Mesenchymal stem cell (in vitro differentiated cells and primary cell): ENCODE measurements at regions not wholly inside any gene's neighbourhood (a gene's known extent, or its start where the extent isn't known, plus 50 kb on each side); places are given as distances from the start of the nearest gene placed in this dataset.

ENCODE experiments used
- DNase-seq: peaks from one replicate; pipeline ENCODE4 v3.0.0-alpha.2; 2013
- H2AFZ ChIP-seq: one replicate; pipeline ENCODE4 v1.6.1; 2013; ENCODE audit warnings: low read depth, mild to moderate bottlenecking, control low read depth, inconsistent platforms, low read length, moderate library complexity
- H2AK5ac ChIP-seq: 2 replicates; pipeline ENCODE4 v1.6.1; 2013; ENCODE audit warnings: low read length, moderate library complexity, mild to moderate bottlenecking, inconsistent platforms; ENCODE audit not compliant: severe bottlenecking
- H2BK120ac ChIP-seq: one replicate; pipeline ENCODE4 v1.6.1; 2013; ENCODE audit warnings: low read depth, mild to moderate bottlenecking, inconsistent platforms, low read length, moderate library complexity
- H2BK12ac ChIP-seq, 2 experiments: one replicate each; pipeline ENCODE4 v1.6.1; 2013; ENCODE audit warnings: inconsistent platforms in 2 of 2, low read length in 2 of 2, mild to moderate bottlenecking in 2 of 2, moderate library complexity in 2 of 2, control low read depth in 1 of 2
- H2BK15ac ChIP-seq: one replicate; pipeline ENCODE4 v1.6.1; 2013; ENCODE audit warnings: mild to moderate bottlenecking, low read depth, inconsistent platforms; ENCODE audit not compliant: poor library complexity, severe bottlenecking
- H2BK5ac ChIP-seq: 2 replicates; pipeline ENCODE4 v1.6.1; 2013; ENCODE audit warnings: low read depth, mild to moderate bottlenecking, low read length, control low read depth, inconsistent platforms; ENCODE audit not compliant: poor library complexity, severe bottlenecking
- H3K14ac ChIP-seq, 2 experiments: one replicate each; pipeline ENCODE4 v1.6.1; 2013; ENCODE audit warnings: inconsistent platforms in 2 of 2, low read length in 2 of 2, control low read depth in 1 of 2, mild to moderate bottlenecking in 1 of 2, moderate library complexity in 1 of 2
- H3K18ac ChIP-seq, 2 experiments: one replicate each; pipeline ENCODE4 v1.6.1; 2013; ENCODE audit warnings: inconsistent platforms in 2 of 2, low read length in 2 of 2, control low read depth in 1 of 2, low read depth in 1 of 2, mild to moderate bottlenecking in 1 of 2
- H3K23ac ChIP-seq, 2 experiments: one replicate each; pipeline ENCODE4 v1.6.1; 2013; ENCODE audit warnings: inconsistent platforms in 2 of 2, low read length in 2 of 2, mild to moderate bottlenecking in 2 of 2, moderate library complexity in 2 of 2, control low read depth in 1 of 2
- H3K27ac ChIP-seq: 2 replicates; pipeline ENCODE4 v1.5.1; 2013; ENCODE audit warnings: mild to moderate bottlenecking, moderate library complexity, low read length, control low read depth, inconsistent platforms; ENCODE audit not compliant: poor library complexity, severe bottlenecking
- H3K27me3 ChIP-seq, 2 experiments: 2 replicates each; pipeline versions ENCODE4 v1.6.1 to v1.7.0; 2013; ENCODE audit warnings: low read length in 2 of 2, mild to moderate bottlenecking in 2 of 2, moderate library complexity in 2 of 2, control low read depth in 1 of 2, inconsistent platforms in 1 of 2; ENCODE audit not compliant: control insufficient read depth in 1 of 2, insufficient read depth in 1 of 2
- H3K36me3 ChIP-seq, 2 experiments: 2 replicates each; pipeline versions ENCODE4 v1.6.1 to v1.7.0; 2013; ENCODE audit warnings: low read length in 2 of 2, control low read depth in 1 of 2, inconsistent platforms in 1 of 2, low read depth in 1 of 2, mild to moderate bottlenecking in 1 of 2; ENCODE audit not compliant: insufficient read depth in 2 of 2, control insufficient read depth in 1 of 2
- H3K4ac ChIP-seq, 2 experiments: one replicate each; pipeline ENCODE4 v1.6.1; 2013; ENCODE audit warnings: inconsistent platforms in 2 of 2, low read length in 2 of 2, mild to moderate bottlenecking in 2 of 2, moderate library complexity in 2 of 2, control low read depth in 1 of 2, low read depth in 1 of 2
- H3K4me1 ChIP-seq: 2 replicates; pipeline ENCODE4 v1.6.1; 2013; ENCODE audit warnings: low read depth, low read length, control low read depth; ENCODE audit not compliant: control insufficient read depth, insufficient read depth
- H3K4me2 ChIP-seq: 2 replicates; pipeline ENCODE4 v1.6.1; 2013; ENCODE audit warnings: low read length, mild to moderate bottlenecking, inconsistent platforms; ENCODE audit not compliant: poor library complexity, severe bottlenecking
- H3K4me3 ChIP-seq, 2 experiments: 2 replicates each; pipeline versions ENCODE4 v1.5.1 to v1.7.0; 2013; ENCODE audit warnings: low read length in 2 of 2, mild to moderate bottlenecking in 2 of 2, control low read depth in 1 of 2, low read depth in 1 of 2; ENCODE audit not compliant: insufficient read depth in 1 of 2
- H3K79me1 ChIP-seq: replicated peaks from 2 replicates; pipeline ENCODE4 v1.6.1; 2013; ENCODE audit warnings: mild to moderate bottlenecking, control low read depth, low read length, inconsistent platforms; ENCODE audit not compliant: poor library complexity, severe bottlenecking
- H3K9ac ChIP-seq: 2 replicates; pipeline ENCODE4 v1.7.0; 2013; ENCODE audit warnings: mild to moderate bottlenecking, low read length, moderate library complexity
- H3K9me3 ChIP-seq: 2 replicates; pipeline ENCODE4 v1.7.0; 2013; ENCODE audit warnings: mild to moderate bottlenecking, low read length; ENCODE audit not compliant: control insufficient read depth
- H4K8ac ChIP-seq: one replicate; pipeline ENCODE4 v1.6.1; 2013; ENCODE audit warnings: inconsistent platforms, mild to moderate bottlenecking, low read length, moderate library complexity
- H4K91ac ChIP-seq: one replicate; pipeline ENCODE4 v1.6.1; 2013; ENCODE audit warnings: mild to moderate bottlenecking, low read length, inconsistent platforms
- WGBS: methylation state at CpG from one replicate; pipeline ENCODE4 v1.1.7; 2013; ENCODE audit warnings: mixed read lengths; 5-methylcytosine and 5-hydroxymethylcytosine counted together

GRCh38 chr2:150312271-150312670 is 175.2 kb downstream of the RND3 start:
- no peak overlapping the region for H3K4me2 ChIP-seq
- H3K4ac ChIP-seq, result no peak overlapping the region
- DNase-seq, result no peak
- H3K4me3 ChIP-seq, result no peak overlapping the region
- H4K91ac ChIP-seq, result no peak overlapping the region
- no peaks in the 10 kb centered on the region for H3K4me1 ChIP-seq
- no peak overlapping the region for H4K8ac ChIP-seq
- no peak overlapping the region for H2BK5ac ChIP-seq
- H3K79me1 ChIP-seq, result no peaks in the 10 kb centered on the region
- H3K27ac ChIP-seq, result no peak overlapping the region
- no peak overlapping the region for H2BK15ac ChIP-seq
- H3K18ac ChIP-seq, result no peak overlapping the region
- H3K36me3 ChIP-seq, result no peaks in the 10 kb centered on the region
- no peak overlapping the region for H2BK12ac ChIP-seq
- H2AK5ac ChIP-seq, result no peak overlapping the region
- no peak overlapping the region for H3K9ac ChIP-seq
- H2BK120ac ChIP-seq, result no peak overlapping the region
- no peaks in the 10 kb centered on the region for H3K27me3 ChIP-seq
- peaks cover 36% of the 10 kb centered on the region for H3K9me3 ChIP-seq
- WGBS, result 100% methylated on average over 1 of the region's 4 CpGs
- H3K23ac ChIP-seq, result no peak overlapping the region
- no peak overlapping the region for H2AFZ ChIP-seq
- no peak overlapping the region for H3K14ac ChIP-seq

- H3K27me3 ChIP-seq, result no peaks in the 10 kb centered on the region
- H2BK120ac ChIP-seq, result no peak overlapping the region
- peak overlapping the region in 1 of 2 experiments; percentile 10 for H3K4ac ChIP-seq
- DNase-seq, result peak; percentile 34
- H2AK5ac ChIP-seq, result no peak overlapping the region
- no peak overlapping the region for H2AFZ ChIP-seq
- peaks cover 36% of the 10 kb centered on the region for H3K9me3 ChIP-seq
- no peak overlapping the region for H3K18ac ChIP-seq
- no peak overlapping the region for H3K27ac ChIP-seq
- no peak overlapping the region for H2BK5ac ChIP-seq
- peak overlapping the region in 1 of 2 experiments; percentile 86 for H3K14ac ChIP-seq
- no peak overlapping the region for H3K4me2 ChIP-seq
- WGBS, result 48% methylated on average over 3 of the region's 3 CpGs
- H2BK12ac ChIP-seq, result peak overlapping the region in 1 of 2 experiments; percentile 45
- H3K79me1 ChIP-seq, result no peaks in the 10 kb centered on the region
- H3K36me3 ChIP-seq, result no peaks in the 10 kb centered on the region
- H4K91ac ChIP-seq, result no peak overlapping the region
- peak overlapping the region; percentile 54 for H2BK15ac ChIP-seq
- H3K23ac ChIP-seq, result no peak overlapping the region
- H3K4me3 ChIP-seq, result no peak overlapping the region
- no peak overlapping the region for H4K8ac ChIP-seq
- no peaks in the 10 kb centered on the region for H3K4me1 ChIP-seq
- H3K9ac ChIP-seq, result no peak overlapping the region
Measured at GRCh38 chr2:150309311-150310080, 178.0 kb downstream of the RND3 start.

GRCh38 chr2:150307258-150307657 is 180.2 kb downstream of the RND3 start:
- no peak overlapping the region for H2BK12ac ChIP-seq
- no peak overlapping the region for H2AK5ac ChIP-seq
- no peak overlapping the region for H3K14ac ChIP-seq
- no peak overlapping the region for H2BK5ac ChIP-seq
- H3K9me3 ChIP-seq, result peaks cover 35% of the 10 kb centered on the region
- H4K91ac ChIP-seq, result no peak overlapping the region
- H3K9ac ChIP-seq, result no peak overlapping the region
- H3K27ac ChIP-seq, result no peak overlapping the region
- WGBS, result no CpG with 5 or more reads among the region's 1 CpG
- no peak overlapping the region for H3K4me3 ChIP-seq
- no peak overlapping the region for H3K18ac ChIP-seq
- DNase-seq, result no peak
- no peaks in the 10 kb centered on the region for H3K27me3 ChIP-seq
- H3K23ac ChIP-seq, result no peak overlapping the region
- no peaks in the 10 kb centered on the region for H3K4me1 ChIP-seq
- H2BK120ac ChIP-seq, result no peak overlapping the region
- H2BK15ac ChIP-seq, result no peak overlapping the region
- H2AFZ ChIP-seq, result no peak overlapping the region
- no peaks in the 10 kb centered on the region for H3K79me1 ChIP-seq
- no peaks in the 10 kb centered on the region for H3K36me3 ChIP-seq
- H3K4ac ChIP-seq, result no peak overlapping the region
- no peak overlapping the region for H4K8ac ChIP-seq
- no peak overlapping the region for H3K4me2 ChIP-seq

GRCh38 chr2:150303281-150303680 is 184.2 kb downstream of the RND3 start:
- no CpG with 5 or more reads among the region's 1 CpG for WGBS
- Histone ChIP-seq H2BK15ac (no peak overlapping the region), H3K23ac (no peak overlapping the region), H4K91ac (no peak overlapping the region), H3K79me1 (no peaks in the 10 kb centered on the region), H2AFZ (no peak overlapping the region), H3K14ac (no peak overlapping the region), H3K4me3 (no peak overlapping the region), H3K4ac (no peak overlapping the region), H3K4me1 (no peaks in the 10 kb centered on the region), H3K27ac (no peak overlapping the region), H3K9ac (no peak overlapping the region), H2BK120ac (no peak overlapping the region), H3K9me3 (peaks cover 41% of the 10 kb centered on the region), H3K36me3 (no peaks in the 10 kb centered on the region), H3K18ac (no peak overlapping the region), H4K8ac (no peak overlapping the region), H2BK12ac (no peak overlapping the region), H3K27me3 (no peaks in the 10 kb centered on the region), H2BK5ac (no peak overlapping the region), H2AK5ac (no peak overlapping the region), H3K4me2 (no peak overlapping the region)
- peak; percentile 29 for DNase-seq
